Stomach (tissue), 8 donors: ENCODE measurements at regions not wholly inside any gene's neighbourhood (a gene's known extent, or its start where the extent isn't known, plus 50 kb on each side); places are given as distances from the start of the nearest gene placed in this dataset.
"Not testable (repeated sequence)": the region's sequence is repeated elsewhere in the genome, so short reads cannot be mapped to it uniquely, and the experiment has no call there.

Source experiments
- DNase-seq, 2 donors: peaks; one replicate each; pipeline versions ENCODE4 v3.0.0 to v3.0.0-alpha.2; 2013 to 2019
- H3K27ac ChIP-seq, 5 donors: fragments of 200-600 bp in 4 of 5; sonication (generic) in 4 of 5; one replicate each; pipeline ENCODE4 v1.5.1; 2013 to 2019; ENCODE audit warnings: mild to moderate bottlenecking in 1 of 5, moderate library complexity in 1 of 5
- H3K27me3 ChIP-seq, 3 donors: fragments of 200-600 bp; sonication (generic); one replicate each; pipeline ENCODE4 v1.5.1; 2017 to 2019; ENCODE audit warnings: mixed run types in 1 of 3
- H3K36me3 ChIP-seq, 4 donors: fragments of 200-600 bp; sonication (generic); 1 replicate in 3 of 4; 2 replicates in 1 of 4; pipeline ENCODE4 v1.5.1; 2016 to 2019
- H3K4me1 ChIP-seq, 4 donors: fragments of 200-600 bp; sonication (generic); one replicate each; pipeline ENCODE4 v1.5.1; 2016 to 2019
- H3K4me3 ChIP-seq, 4 donors: fragments of 200-600 bp; sonication (generic) in 3 of 4; one replicate each; pipeline ENCODE4 v1.5.1; 2016 to 2019; ENCODE audit warnings: mild to moderate bottlenecking in 1 of 4
- H3K9me3 ChIP-seq, 4 donors: fragments of 200-600 bp; sonication (generic); one replicate each; pipeline ENCODE4 v1.5.1; 2016 to 2019
- CTCF ChIP-seq, 7 experiments: fragments of 450-650 bp in 4 of 7; fragments of 200-600 bp in 3 of 7; sonication (generic) in 3 of 7; IDR thresholded peaks; one replicate each; pipeline ENCODE4 v1.5.1; 2016 to 2019; ENCODE audit warnings: antibody characterized with exemption in 7 of 7, control low read depth in 2 of 7, mild to moderate bottlenecking in 1 of 7
- EP300 ChIP-seq: sonication (generic); formaldehyde crosslinking; IDR thresholded peaks from one replicate; pipeline ENCODE4 v1.6.1; 2017; ENCODE audit warnings: antibody characterized with exemption
- POLR2A ChIP-seq, 4 donors: fragments of 450-650 bp; IDR thresholded peaks; one replicate each; pipeline ENCODE4 v1.6.1; 2016; ENCODE audit warnings: antibody characterized with exemption in 4 of 4, control low read depth in 2 of 4, mild to moderate bottlenecking in 1 of 4, moderate library complexity in 1 of 4
- POLR2AphosphoS5 ChIP-seq, 3 donors: sonication (generic); formaldehyde crosslinking; IDR thresholded peaks; one replicate each; pipeline ENCODE4 v1.6.1; 2016; ENCODE audit warnings: antibody characterized with exemption in 3 of 3
- WGBS, 5 donors: extraction: QIAGEN DNeasy Blood & Tissue Kit in 3 of 5; methylation state at CpG; one replicate each; pipeline versions ENCODE4 v1.1.5 to v1.1.7; 2013 to 2018; 5-methylcytosine and 5-hydroxymethylcytosine counted together
- intact Hi-C: fragments of 100-400 bp; cut with DNase I; formaldehyde crosslinking; loops from one replicate; pipeline ENCODE4 v1.15.1; 2023; ENCODE audit warnings: low total_unique reads
- donor health status: healthy with polysubstance abuse.
- donor health status: Bipolar disorder and iron deficiency.
- donor health status: healthy.

- intact Hi-C loops = no loop called here
- peaks cover 0 to 22% (median 15%) of the 10 kb centered on the region in 4 donors for H3K9me3 ChIP-seq
- H3K4me3 ChIP-seq = no peak overlapping the region
Measured at GRCh38 chr17:73911726-73912372, 267.6 kb upstream of the SDK2 start.

GRCh38 chr17:73912373-73912746 is 268.1 kb upstream of the SDK2 start:
- intact Hi-C loops = no loop called here
- Histone ChIP-seq H3K9me3 (peaks cover 0 to 22% (median 15%) of the 10 kb centered on the region in 4 donors), H3K4me3 (no peak overlapping the region), H3K27ac (no peak overlapping the region), H3K27me3 (peaks cover 0 to 61% (median 14%) of the 10 kb centered on the region in 3 donors), H3K4me1 (no peaks in the 10 kb centered on the region), H3K36me3 (no peaks in the 10 kb centered on the region)
- TF ChIP-seq POLR2AphosphoS5 (IDR thresholded peaks at IDR 0.05) (no peak), EP300 (no peak), CTCF (IDR thresholded peaks at IDR 0.05) (no peak), POLR2A (IDR thresholded peaks at IDR 0.05) (no peak)
- WGBS, 5 donors = 79 to 94% (median 86%) methylated on average over 1 of the region's 1 CpG
- DNase-seq = no peak

More at GRCh38 chr17:73911726-73912372, 267.6 kb upstream of the SDK2 start:
- Histone ChIP-seq H3K4me1 (no peaks in the 10 kb centered on the region), H3K36me3 (no peaks in the 10 kb centered on the region), H3K27ac (no peak overlapping the region), H3K27me3 (peaks cover 0 to 66% (median 19%) of the 10 kb centered on the region in 3 donors)
- no peak for TF ChIP-seq EP300
- no peak for TF ChIP-seq CTCF (IDR thresholded peaks at IDR 0.05)
- no peak for TF ChIP-seq POLR2AphosphoS5 (IDR thresholded peaks at IDR 0.05)
- no peak for TF ChIP-seq POLR2A (IDR thresholded peaks at IDR 0.05)
- WGBS, 5 donors = 76 to 81% (median 78%) methylated on average over 6 of the region's 6 CpGs
- no peak for DNase-seq

- H3K9me3 ChIP-seq = peaks cover 0 to 27% (median 21%) of the 10 kb centered on the region in 4 donors
- H3K4me3 ChIP-seq = no peak overlapping the region
- intact Hi-C loops = no loop called here
- no peaks in the 10 kb centered on the region for H3K36me3 ChIP-seq
- H3K4me1 ChIP-seq = no peaks in the 10 kb centered on the region
- 65 to 76% (median 75%) methylated on average over 7 of the region's 7 CpGs for WGBS, 5 donors
- H3K27ac ChIP-seq = no peak overlapping the region
- TF ChIP-seq POLR2AphosphoS5 (IDR thresholded peaks at IDR 0.05) (no peak), POLR2A (IDR thresholded peaks at IDR 0.05) (no peak), CTCF (IDR thresholded peaks at IDR 0.05) (no peak), EP300 (no peak)
- H3K27me3 ChIP-seq = peaks cover 0 to 37% (median 16%) of the 10 kb centered on the region in 3 donors
- DNase-seq = no peak
Measured at GRCh38 chr17:73914536-73915274, 270.5 kb upstream of the SDK2 start.

GRCh38 chr17:73919033-73919432 is 274.8 kb upstream of the SDK2 start:
- intact Hi-C loops, DNase-seq, H3K4me1 ChIP-seq, H3K4me3 ChIP-seq, H3K27ac ChIP-seq, H3K36me3 ChIP-seq: not testable (repeated sequence)
- H3K27me3 ChIP-seq = peaks cover 0 to 12% (median 6%) of the 10 kb centered on the region in 3 donors
- 68 to 78% (median 73%) methylated on average over 3 of the region's 3 CpGs for WGBS, 5 donors
- peaks cover 0 to 29% (median 26%) of the 10 kb centered on the region in 4 donors for H3K9me3 ChIP-seq

GRCh38 chr17:73921306-73921705 is 277.1 kb upstream of the SDK2 start:
- Histone ChIP-seq H3K27ac (no peak overlapping the region), H3K27me3 (peaks cover 0 to 15% (median 12%) of the 10 kb centered on the region in 3 donors), H3K4me1 (no peaks in the 10 kb centered on the region), H3K9me3 (peaks cover 0 to 14% (median 10%) of the 10 kb centered on the region in 4 donors), H3K4me3 (no peak overlapping the region), H3K36me3 (no peaks in the 10 kb centered on the region)
- intact Hi-C loops = no loop called here
- TF ChIP-seq POLR2AphosphoS5 (IDR thresholded peaks at IDR 0.05) (no peak), EP300 (no peak), POLR2A (IDR thresholded peaks at IDR 0.05) (no peak), CTCF (IDR thresholded peaks at IDR 0.05) (no peak)
- DNase-seq = no peak
- 81 to 92% (median 86%) methylated on average over 2 of the region's 2 CpGs for WGBS, 5 donors
